GM19324 (cell line): ENCODE measurements at regions not wholly inside any gene's neighbourhood (a gene's known extent, or its start where the extent isn't known, plus 50 kb on each side); places are given as distances from the start of the nearest gene placed in this dataset.

Experiments used
- ATAC-seq: cut with Tn5 transposase; IDR thresholded peaks from one replicate; pipeline ENCODE4 v1.9.1; 2021; ENCODE audit warnings: mild to moderate bottlenecking, moderate library complexity; ENCODE audit not compliant: unreplicated experiment, low FRiP score

DNA sequence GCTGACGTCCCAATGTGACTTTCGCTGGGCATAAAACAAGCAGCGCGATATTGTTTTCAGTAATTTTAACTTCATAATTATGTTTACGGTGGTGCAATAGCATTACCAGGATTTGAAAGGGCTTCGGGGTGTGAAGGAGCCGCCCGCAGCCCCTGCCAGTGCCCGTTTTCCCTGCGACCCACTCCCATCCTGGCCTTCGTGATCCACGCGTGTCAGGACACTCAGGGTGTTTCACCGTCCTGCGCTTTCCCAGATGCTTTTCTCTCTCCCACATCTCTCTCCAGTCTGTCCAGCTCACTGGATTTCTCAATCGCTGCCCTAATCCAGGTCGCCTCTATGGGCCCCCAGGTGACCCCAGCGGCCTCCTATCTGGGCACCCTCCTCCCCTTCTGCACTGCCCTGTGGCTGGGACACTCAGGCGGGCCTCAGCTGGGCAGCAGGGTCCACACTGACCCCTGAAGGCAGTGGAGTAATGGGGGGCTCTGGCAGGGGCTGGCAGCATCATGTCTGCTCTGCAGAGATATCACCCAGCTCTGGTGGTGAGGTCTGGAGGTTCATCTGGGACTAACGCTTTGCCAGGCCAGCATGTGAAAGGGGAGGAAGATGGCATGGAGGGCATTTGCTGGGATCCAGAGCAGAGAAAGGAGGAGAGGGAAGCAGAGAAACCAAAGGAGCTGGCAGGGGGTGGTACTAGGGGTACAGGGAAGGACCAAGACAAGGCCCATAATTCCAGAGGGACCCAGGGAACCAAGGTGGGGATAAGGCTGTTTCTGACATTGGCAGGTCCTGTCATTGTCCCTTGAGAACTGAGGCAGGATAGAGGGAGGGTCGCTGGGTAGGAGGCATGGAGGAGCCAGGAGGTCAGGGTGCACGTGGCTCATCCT, 622.8 kb downstream of the BRD1 start:
- no peak for ATAC-seq

DNA sequence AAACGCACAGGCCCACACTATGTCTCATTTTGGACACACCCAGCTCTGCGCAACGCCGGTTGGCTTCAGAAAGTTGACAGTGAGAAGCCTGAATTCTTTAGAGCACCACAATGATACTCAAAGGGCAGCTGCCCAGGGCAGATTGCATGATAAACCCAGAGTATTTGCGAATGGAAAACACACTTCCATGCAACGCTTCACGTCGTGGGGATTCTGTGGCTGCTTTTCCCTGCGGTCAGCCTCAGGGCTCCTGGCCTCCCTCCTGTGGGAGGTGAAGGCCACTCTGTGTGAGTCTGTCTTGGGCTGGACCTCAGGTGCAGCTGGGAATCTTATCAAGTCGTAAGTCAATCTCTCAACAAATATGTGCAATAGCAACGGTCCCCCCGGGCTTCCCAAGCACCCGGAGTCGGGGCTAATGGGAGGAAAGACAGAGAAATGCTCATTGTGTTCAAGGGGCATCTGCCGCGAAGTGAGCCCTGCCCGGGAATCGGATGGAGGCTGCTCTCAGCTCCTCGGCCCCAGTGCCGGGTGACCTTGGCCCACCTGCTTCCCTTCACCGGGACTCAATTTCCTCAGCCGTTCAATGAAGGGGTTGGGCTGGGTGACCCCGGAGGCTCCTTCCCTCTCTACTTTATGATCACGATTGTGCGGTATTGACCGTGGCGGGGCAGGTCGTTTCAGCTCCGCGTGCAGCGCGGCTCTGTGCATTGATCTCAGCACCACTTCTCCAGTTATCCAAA, 623.6 kb downstream of the BRD1 start:
- no peak for ATAC-seq

DNA sequence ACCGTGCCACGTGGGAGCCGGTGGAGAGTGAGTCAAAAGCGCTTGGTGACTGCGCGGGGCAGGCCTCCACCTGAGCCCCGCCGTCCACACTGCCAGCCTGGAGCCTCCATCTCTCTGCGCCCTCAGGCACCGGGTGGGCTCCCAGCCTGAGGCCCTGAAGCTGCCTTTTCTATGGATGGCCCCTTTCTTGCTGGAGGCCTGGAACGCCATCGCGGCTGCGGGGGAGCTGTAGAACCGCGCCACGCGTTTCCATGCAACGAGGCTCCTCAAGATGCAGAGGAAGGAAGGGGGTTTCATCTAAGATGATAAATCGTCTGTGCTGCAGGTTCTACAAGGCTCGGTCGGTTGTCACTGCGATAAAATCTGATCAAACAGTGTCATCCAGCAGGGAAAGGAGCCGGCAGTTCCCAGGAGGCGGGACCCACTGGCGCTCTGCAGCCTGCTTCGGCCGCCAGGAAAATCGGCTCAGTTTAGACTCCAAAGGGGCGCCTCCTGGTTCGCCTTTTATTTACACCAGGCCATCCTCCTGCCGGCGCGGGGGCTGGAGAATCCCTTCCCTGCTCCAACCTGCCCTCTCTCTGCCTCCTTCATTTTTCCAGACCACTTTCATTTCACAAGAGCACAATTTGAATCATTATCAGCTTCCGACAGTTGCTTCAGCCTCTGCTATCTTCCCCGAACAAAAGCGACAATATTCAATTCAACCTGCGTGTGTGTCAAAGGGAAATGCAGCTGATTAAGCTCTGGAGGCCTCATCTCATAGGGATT, 624.4 kb downstream of the BRD1 start:
- no peak for ATAC-seq

DNA sequence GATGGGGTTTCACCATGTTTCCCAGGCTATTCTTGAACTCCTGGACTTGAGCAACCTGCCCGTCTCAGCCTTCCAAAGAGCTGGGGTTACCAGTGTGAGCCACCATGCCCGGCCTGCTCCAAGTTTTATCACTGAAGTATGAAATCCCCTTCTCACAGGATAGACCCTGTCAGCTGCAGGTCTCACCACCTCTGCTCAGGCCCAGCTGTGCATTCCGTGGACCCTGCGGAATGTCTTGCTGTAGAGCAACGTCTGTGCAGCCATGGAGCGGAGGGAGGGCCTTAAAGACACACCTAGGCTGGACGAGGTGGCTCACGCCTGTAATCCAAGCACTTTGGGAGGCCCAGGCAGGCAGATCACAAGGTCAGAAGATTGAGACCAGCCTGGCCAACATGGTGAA, 625.4 kb downstream of the BRD1 start:
- ATAC-seq = no peak

DNA sequence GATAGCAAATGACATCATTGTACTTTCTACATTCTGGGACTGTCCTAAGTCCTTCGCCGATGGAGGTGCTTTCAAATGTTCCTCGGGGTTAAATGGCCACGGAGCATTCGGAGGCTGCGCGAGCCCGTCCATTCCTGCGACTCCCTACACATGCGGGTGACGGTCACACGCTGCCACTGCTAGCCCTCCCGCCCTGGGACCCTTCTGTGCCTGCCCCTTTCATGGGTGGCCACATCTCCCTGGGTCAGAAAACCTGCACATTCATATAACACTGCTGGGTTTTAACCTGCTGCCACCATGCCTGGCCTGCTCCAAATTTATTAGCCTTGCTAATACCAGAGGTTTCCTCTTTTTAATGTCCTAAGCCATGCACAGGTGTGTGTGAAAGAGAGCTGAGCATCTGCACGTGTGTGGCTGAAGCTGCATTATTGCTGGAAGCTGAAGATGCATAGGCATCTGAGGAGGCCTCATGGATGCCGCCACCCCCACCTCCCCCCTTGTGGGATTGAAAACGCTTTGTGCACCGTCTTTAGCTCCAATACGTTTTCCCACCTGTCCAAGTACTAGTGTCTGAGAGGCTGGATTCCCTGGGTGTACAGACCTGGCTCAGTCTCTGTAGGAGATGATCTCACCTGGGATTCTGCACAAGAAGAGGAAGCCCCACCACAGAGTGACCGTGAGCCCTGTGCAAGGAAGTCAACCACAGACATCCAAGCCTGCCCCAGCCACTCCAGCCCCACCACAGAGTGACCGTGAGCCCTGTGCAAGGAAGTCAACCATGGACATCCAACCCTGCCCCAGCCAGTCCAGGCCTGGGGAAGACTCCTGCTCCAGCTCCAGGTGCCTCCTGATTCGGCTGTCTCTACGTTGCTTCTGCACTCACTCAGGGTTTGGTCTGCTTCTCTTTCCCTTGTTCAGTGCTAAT, 626.4 kb downstream of the BRD1 start:
- ATAC-seq = no peak

DNA sequence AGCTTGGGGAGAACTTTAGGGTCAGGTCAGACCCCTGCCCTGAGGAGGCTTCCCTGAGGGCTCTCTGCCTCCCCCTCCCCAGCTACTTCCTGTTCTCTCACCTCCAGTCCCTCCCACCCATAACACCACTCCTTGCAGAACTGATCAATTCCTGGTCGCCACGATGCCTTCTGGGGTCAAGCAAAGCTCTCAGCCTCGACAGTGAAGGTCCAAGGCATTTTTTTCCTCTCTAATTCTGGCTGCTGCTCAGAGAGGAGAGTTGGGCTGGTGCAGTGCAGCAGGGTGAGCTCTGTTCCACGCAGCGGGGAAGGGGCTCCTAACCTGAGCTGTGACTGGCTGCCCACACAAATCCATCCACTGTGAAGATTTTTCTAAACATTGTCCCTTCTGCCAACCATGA, 628.4 kb downstream of the BRD1 start:
- no peak for ATAC-seq

DNA sequence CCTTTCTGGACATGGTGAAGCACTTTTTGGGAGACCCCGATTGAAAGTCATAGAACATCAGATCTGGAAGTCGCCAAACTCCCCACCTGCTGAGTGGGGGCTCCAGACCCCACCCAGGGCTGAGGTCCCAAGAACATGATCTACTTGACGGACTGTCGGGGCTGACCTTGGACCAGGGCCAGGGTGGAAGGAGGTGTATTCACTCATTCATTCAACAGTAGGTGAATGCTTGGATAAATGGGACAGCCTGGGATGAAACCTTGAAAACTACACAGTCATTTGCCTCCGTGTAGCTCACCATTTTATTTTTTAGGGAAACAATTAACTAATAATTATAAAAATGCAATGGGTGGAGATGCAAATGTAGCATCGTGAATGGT, 629.0 kb downstream of the BRD1 start:
- no peak for ATAC-seq

DNA sequence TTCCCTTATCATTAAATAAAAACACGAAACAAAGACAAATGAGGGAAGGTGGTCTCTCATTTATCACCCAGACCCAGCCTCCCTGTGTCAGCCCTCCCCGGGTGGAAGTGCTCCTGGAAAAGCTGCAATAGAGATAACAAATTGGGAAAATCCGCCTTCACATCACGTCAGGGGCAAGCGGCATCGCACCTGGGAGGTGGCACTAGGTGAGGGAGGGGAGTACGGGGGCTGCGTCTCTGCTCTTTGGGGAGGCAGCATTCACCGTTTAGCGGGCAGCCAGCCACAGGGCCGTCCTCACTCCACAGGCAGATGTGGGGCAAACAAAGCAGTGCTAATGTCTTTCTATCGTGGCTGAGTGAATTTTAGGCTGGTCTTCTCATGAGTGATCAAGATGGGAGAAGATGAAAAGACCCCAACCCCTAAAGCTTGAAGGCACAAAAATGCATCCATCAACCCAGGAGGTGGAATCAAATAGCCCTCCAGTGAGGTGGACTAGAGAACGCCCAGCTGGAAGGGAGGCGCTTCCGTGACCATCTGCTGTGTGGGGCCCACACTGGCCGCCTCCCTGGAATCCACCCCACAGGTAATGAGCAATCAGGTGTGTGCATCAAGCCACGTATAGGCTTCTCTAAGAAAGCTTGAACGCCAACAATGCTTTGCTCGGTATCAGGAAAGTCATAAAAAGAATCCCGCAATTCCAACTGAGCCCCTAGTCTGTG, 629.5 kb downstream of the BRD1 start:
- no peak for ATAC-seq

DNA sequence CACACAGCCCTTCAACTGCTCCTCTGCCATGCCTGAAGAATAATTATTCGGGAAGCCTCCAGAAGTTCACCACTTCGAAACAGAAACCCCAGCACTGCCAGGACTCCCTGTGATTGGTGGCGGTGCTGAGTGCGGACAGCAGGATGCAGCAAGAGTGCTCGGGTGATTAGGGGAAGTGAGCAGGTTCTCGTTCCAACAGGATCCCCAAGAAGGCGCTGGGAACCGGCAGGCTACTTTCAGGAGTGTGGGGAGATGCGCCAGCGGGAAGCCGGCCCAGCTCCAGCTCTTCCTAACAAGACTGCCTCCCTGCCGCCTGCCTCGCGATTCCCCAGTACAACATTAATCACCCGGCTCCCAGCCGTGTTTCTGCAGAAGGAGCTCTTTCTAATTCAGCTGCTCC, 630.2 kb downstream of the BRD1 start:
- ATAC-seq = no peak

DNA sequence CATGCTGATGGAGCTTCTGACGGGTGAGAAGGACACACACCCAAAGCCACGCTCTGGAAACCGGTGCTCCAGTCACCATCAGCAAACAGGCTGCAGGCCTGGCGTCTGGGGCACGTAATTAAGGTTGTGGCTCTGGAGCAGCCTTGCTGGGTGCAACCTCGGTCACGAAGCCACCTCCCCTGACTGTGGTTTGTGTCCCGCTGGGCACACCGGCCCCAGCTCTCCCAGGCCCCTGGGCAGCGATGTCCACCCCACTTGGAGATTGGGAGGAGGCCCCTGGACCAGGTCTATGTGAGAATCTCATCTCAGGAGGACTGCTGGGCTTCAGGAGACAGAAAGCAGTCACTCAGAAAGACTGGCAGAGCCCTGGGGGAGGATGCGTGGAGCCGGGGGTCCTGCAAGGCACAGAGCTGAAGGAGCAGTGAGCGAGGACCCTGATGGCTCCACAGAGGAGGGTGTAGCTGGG, 631.6 kb downstream of the BRD1 start:
- ATAC-seq = no peak

DNA sequence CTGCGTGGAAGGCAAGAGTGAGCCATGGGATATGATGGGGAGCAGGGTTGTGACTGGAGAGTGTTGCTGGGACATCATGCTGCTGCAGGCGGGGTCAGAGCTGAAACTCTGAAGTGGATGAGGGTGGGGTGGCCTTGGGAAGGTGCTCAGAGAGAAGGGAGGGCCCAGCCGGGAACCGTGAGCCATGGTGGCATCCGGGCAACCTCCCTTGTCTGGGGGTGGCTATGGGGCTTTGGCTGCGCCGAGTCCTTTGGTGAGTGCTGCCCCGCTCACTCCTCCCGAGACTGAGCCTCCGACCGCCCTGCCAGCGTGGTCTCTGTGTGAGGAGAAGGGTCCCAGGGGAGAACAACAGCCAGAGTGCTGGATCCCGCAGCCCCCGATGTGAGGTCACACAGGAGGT, 632.0 kb downstream of the BRD1 start:
- no peak for ATAC-seq

DNA sequence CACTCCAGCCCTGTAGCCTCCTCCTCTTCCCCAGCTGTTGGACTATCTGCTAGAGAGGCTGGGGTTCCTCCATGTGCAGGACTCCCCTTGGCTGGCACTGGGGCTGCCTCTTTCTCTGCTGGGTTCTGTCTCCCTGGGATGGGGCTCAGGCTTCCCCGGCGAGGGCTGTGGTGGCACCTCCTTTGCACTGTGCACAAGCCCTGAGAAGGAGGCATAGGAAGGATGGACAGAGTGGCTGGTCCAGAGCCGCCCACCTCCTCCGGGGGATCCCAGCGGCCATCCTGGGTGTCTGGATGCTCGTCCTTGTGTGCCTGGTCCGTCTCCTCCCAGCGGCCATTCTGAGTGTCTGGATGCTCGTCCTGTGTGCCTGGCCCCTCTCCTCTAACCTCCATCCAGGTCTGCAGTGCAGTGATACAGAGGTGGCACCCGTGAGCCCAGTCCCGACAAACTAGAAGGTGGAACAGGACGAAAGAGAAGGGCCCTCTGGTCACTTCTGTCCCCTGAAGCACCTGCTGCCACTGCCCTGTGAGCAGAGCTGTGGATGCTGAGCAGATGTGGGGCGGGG, 633.7 kb downstream of the BRD1 start:
- ATAC-seq = no peak

DNA sequence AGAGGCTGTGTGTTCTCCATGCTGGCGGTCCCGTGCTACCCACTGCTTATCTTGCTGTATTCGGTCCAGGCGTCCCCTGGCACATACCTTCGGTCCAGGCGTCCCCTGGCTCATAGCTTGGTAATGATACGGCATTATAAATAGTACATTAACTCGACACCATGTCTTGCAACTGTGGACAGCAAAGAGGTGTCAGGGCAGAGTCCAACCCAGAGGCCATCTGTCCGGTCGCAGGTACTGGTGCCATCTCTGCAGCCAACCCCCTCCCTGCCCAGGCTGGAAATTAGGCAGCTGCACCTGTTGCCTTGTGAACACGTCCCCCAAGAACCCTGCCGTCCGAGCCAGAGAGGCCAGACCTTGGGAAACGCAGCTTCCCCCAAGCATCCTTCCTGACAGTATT, 634.3 kb downstream of the BRD1 start:
- no peak for ATAC-seq

DNA sequence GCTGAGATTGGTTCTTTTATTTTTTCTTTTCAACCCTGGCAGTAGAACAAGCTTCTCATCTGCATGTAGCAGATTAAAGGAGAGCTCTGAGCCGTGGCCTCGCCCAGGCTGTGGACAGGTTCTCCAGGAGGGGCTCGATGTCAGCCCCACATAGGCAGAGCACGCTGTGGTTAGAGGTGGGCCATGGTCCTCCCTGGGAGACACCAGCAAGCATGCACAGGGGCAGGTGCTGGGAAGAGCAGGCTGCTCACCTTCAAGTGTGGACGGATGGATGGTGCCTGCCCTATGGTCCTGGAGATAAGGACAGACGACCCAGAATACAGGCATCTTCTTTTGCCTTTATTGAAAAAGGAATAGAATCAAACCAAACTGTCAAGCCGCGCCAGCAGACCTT, 634.8 kb downstream of the BRD1 start:
- ATAC-seq = no peak

DNA sequence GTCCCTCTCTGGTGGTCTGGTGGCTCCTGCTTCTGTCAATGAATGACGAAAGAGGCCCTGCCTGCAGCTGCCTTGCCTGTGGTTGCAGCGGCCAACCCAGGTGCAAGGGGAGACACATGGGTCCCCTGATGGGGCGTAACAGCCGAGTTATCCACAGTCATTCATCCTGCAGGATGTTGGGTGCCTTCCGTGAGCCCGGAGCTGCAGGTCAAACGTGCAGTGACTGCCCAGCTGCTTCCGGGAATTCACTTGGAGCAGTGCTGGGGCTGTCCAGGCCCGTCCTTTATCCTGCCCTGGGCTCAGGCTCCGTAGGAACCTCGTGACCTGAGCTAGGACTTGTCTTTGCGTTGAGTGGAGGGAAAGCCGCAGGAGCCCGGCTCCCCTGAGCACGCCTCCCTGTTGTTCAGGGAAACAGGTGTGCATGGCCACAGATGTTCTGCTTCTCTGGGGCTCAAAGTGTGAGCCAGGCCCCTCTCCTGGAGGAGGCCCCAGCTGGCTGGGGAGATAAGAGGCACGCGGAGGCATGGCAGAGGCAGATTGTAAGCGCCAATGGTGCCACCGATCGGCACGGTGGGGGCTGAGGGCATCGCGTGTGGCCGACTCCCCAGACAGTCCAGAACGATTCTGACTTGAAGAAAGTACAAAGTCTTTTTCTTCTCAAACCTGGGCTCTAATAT, 635.4 kb downstream of the BRD1 start:
- ATAC-seq = no peak

DNA sequence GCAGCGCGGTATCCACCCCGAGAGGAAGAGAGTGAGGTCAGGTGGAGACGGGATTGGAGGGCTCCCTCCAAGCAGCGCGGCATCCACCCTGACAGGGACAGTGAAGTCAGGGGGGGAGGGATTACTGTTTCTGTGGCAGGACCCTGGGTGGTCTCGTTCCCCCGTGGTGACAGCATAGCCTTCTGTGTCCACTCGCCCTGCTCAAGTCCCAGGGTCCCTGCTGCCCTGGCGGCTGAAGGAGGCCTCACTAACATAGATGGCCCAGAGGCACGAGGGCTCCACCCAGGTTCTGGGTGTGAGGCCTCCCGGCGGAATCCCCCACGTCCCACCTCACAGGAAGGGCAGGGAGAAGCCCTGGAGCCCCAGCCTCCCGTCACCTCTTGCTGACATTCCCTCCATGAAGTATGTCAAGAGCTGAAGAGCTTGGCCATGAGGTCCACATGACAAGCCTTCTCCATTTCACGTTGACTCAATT, 636.1 kb downstream of the BRD1 start:
- ATAC-seq = no peak

DNA sequence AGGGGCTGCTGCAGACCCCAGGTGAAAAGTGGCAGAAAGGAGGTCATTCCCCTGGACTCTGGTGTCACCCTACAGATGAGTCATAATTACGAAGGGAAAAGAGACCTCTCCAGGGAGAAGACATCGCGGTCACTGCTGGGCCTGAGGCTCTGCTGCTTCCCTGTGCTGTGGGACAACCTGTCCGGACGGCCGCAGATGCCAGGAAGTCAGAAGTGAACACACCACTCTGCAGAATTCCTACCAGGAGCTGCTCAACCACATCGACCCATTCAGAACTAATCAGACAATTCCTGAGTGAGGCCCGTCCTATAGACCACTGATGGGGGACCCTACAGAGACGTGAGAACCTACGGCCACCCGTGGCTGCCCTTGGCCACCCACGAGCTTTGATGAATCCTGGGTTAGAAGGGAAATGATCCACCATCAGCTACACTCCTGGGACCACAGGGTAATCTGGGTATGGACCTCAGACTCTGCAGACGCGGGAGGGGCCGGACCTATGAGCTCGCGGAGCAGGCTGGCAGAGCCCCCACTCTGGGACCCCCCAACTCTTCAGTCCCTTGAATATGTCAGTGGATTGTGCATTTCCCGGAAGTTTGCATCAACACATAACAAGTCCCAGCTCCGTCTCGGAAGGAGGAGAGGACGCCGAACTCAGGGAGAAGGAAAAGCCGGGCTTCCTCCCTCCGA, 636.7 kb downstream of the BRD1 start:
- no peak for ATAC-seq

DNA sequence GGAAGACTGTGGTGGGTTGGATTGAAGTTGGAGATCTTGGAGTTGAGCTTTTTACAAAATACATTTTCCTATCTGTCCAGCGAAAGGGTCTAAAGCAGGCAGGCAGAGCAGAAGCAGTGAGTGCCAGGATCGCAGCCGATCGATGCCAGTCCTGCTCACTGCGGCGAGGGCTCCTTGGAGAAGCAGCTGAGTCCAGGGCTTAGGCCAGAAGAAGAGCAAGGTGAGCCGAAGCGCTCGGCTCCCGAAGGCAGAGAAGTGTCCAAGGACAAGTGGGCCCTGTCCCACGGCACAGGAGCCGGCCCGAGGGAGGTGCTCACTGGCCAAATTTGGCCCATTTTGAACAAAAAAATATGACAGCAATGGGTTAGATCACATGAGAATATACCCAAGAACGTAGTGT, 637.8 kb downstream of the BRD1 start:
- no peak for ATAC-seq
